H9 (cell line): ENCODE measurements at regions not wholly inside any gene's neighbourhood (a gene's known extent, or its start where the extent isn't known, plus 50 kb on each side); places are given as distances from the start of the nearest gene placed in this dataset.

Experiments
- DNase-seq: peaks from one replicate; pipeline ENCODE4 v3.0.0-alpha.2; 2017
- H2AFZ ChIP-seq: one replicate; pipeline ENCODE4 v1.6.1; 2013; ENCODE audit warnings: mild to moderate bottlenecking, low read length, control low read depth, moderate library complexity
- H2AK5ac ChIP-seq: 2 replicates; pipeline ENCODE4 v1.6.1; 2013; ENCODE audit warnings: low read length, control low read depth, mixed read lengths; ENCODE audit not compliant: insufficient read length
- H2BK120ac ChIP-seq: one replicate; pipeline ENCODE4 v1.6.1; 2013; ENCODE audit warnings: low read depth, mild to moderate bottlenecking, low read length, control low read depth, inconsistent platforms; ENCODE audit not compliant: poor library complexity, severe bottlenecking
- H2BK12ac ChIP-seq: 2 replicates; pipeline ENCODE4 v1.6.1; 2013; ENCODE audit warnings: low read length, control low read depth, mixed read lengths, low read depth; ENCODE audit not compliant: insufficient read length
- H2BK15ac ChIP-seq: 2 replicates; pipeline ENCODE4 v1.6.1; 2013; ENCODE audit warnings: low read depth, low read length, control low read depth
- H2BK20ac ChIP-seq: one replicate; pipeline ENCODE4 v1.6.1; 2013; ENCODE audit warnings: low read depth, mild to moderate bottlenecking, low read length, control low read depth, inconsistent platforms; ENCODE audit not compliant: poor library complexity, severe bottlenecking
- H2BK5ac ChIP-seq: 2 replicates; pipeline ENCODE4 v1.6.1; 2013; ENCODE audit warnings: low read length, control low read depth, mixed read lengths; ENCODE audit not compliant: insufficient read length
- H3K14ac ChIP-seq: 2 replicates; pipeline ENCODE4 v1.6.1; 2013; ENCODE audit warnings: low read length, control low read depth; ENCODE audit not compliant: insufficient read depth
- H3K18ac ChIP-seq: 2 replicates; pipeline ENCODE4 v1.6.1; 2013; ENCODE audit warnings: low read depth, mild to moderate bottlenecking, mixed read lengths, low read length, control low read depth; ENCODE audit not compliant: insufficient read length
- H3K23ac ChIP-seq: 2 replicates; pipeline ENCODE4 v1.6.1; 2013; ENCODE audit warnings: low read length, control low read depth, mixed read lengths, low read depth; ENCODE audit not compliant: insufficient read length
- H3K23me2 ChIP-seq: 2 replicates; pipeline ENCODE4 v1.6.1; 2013; ENCODE audit warnings: low read depth, mild to moderate bottlenecking, mixed read lengths, low read length, control low read depth; ENCODE audit not compliant: insufficient read length, poor library complexity, severe bottlenecking
- H3K27ac ChIP-seq: 2 replicates; pipeline ENCODE4 v1.5.1; 2013; ENCODE audit warnings: low read length, control low read depth, mixed read lengths, low read depth; ENCODE audit not compliant: insufficient read length
- H3K27me3 ChIP-seq: 2 replicates; pipeline ENCODE4 v1.6.1; 2013; ENCODE audit warnings: low read length, control low read depth, inconsistent platforms; ENCODE audit not compliant: insufficient read depth
- H3K4ac ChIP-seq: 2 replicates; pipeline ENCODE4 v1.6.1; 2013; ENCODE audit warnings: low read depth, mild to moderate bottlenecking, control low read depth, inconsistent platforms, low read length, moderate library complexity
- H3K4me1 ChIP-seq: 2 replicates; pipeline ENCODE4 v1.6.1; 2013; ENCODE audit warnings: low read length, control low read depth, inconsistent platforms; ENCODE audit not compliant: insufficient read depth
- H3K4me2 ChIP-seq: 2 replicates; pipeline ENCODE4 v1.6.1; 2013; ENCODE audit warnings: low read length, control low read depth, mixed read lengths; ENCODE audit not compliant: insufficient read length, insufficient read depth
- H3K56ac ChIP-seq: 2 replicates; pipeline ENCODE4 v1.6.1; 2013; ENCODE audit warnings: low read depth, mild to moderate bottlenecking, mixed read lengths, low read length, control low read depth; ENCODE audit not compliant: insufficient read length
- H3K79me1 ChIP-seq: 2 replicates; pipeline ENCODE4 v1.6.1; 2013; ENCODE audit warnings: low read depth, mild to moderate bottlenecking, moderate library complexity, low read length, control low read depth, inconsistent platforms; ENCODE audit not compliant: insufficient read depth, poor library complexity, severe bottlenecking
- H3K79me2 ChIP-seq: 2 replicates; pipeline ENCODE4 v1.6.1; 2013; ENCODE audit warnings: low read length, control low read depth, inconsistent platforms; ENCODE audit not compliant: insufficient read depth
- H3K9ac ChIP-seq: 2 replicates; pipeline ENCODE4 v1.6.1; 2013; ENCODE audit warnings: low read length, control low read depth, mixed read lengths; ENCODE audit not compliant: insufficient read length; ENCODE audit errors: extremely low read depth
- H3K9me3 ChIP-seq: one replicate; pipeline ENCODE4 v1.6.1; 2013; ENCODE audit warnings: low read depth, low read length, inconsistent platforms; ENCODE audit not compliant: control insufficient read depth
- H3T11ph ChIP-seq: one replicate; pipeline ENCODE4 v1.6.1; 2013; ENCODE audit warnings: mild to moderate bottlenecking, low read length, control low read depth, inconsistent platforms
- H4K20me1 ChIP-seq: one replicate; pipeline ENCODE4 v1.6.1; 2013; ENCODE audit not compliant: control insufficient read depth, insufficient read length, insufficient read depth
- H4K5ac ChIP-seq: 2 replicates; pipeline ENCODE4 v1.6.1; 2013; ENCODE audit warnings: low read depth, mild to moderate bottlenecking, mixed read lengths, low read length, control low read depth; ENCODE audit not compliant: insufficient read length
- H4K8ac ChIP-seq: replicated peaks from 2 replicates; pipeline ENCODE4 v1.6.1; 2013; ENCODE audit warnings: low read length, control low read depth, mixed read lengths, low read depth; ENCODE audit not compliant: insufficient read length
- H4K91ac ChIP-seq: 2 replicates; pipeline ENCODE4 v1.6.1; 2013; ENCODE audit warnings: low read depth, mild to moderate bottlenecking, moderate library complexity, mixed read lengths, low read length, control low read depth; ENCODE audit not compliant: insufficient read length
- H3K27ac Mint-ChIP-seq, 3 experiments: 2 replicates in 2 of 3; 3 replicates in 1 of 3; pipeline ENCODE4 v1.8.0; 2020 to 2021; ENCODE audit warnings: mixed read lengths in 3 of 3, mild to moderate bottlenecking in 1 of 3, moderate library complexity in 1 of 3
- H3K27me3 Mint-ChIP-seq: 2 replicates; pipeline ENCODE4 v1.8.0; 2021; ENCODE audit warnings: low read depth, mild to moderate bottlenecking, moderate library complexity, mixed read lengths
- H3K36me3 Mint-ChIP-seq, 3 experiments: 2 replicates in 2 of 3; 3 replicates in 1 of 3; pipeline ENCODE4 v1.8.0; 2020 to 2021; ENCODE audit warnings: low read depth in 3 of 3, mixed read lengths in 3 of 3; ENCODE audit not compliant: insufficient read depth in 1 of 3
- H3K4me1 Mint-ChIP-seq, 2 experiments: 2 replicates each; pipeline ENCODE4 v1.8.0; 2020; ENCODE audit warnings: mixed read lengths in 2 of 2
- H3K4me3 Mint-ChIP-seq, 2 experiments: 2 replicates in 1 of 2; 3 replicates in 1 of 2; pipeline ENCODE4 v1.8.0; 2020 to 2021; ENCODE audit warnings: mild to moderate bottlenecking in 2 of 2, mixed read lengths in 2 of 2, moderate library complexity in 1 of 2
- H3K9me3 Mint-ChIP-seq, 2 experiments: 2 replicates in 1 of 2; 3 replicates in 1 of 2; pipeline ENCODE4 v1.8.0; 2020; ENCODE audit warnings: mild to moderate bottlenecking in 2 of 2, mixed read lengths in 2 of 2, moderate library complexity in 1 of 2
- CTCF ChIP-seq: fragments of 200-600 bp; sonication (generic); conservative IDR thresholded peaks from 3 replicates; pipeline ENCODE4 v1.8.0; 2021; ENCODE audit warnings: antibody characterized with exemption, mild to moderate bottlenecking

GRCh38 chr3:132265028-132265427 lies 52.2 kb upstream of the ACP3 start:
- no peak overlapping the region for H3K4me2 ChIP-seq
- Mint-ChIP-seq H3K36me3 (peaks cover 0 to 11% (median 0%) of the 10 kb centered on the region in 3 experiments; a peak in 4 of 7 replicates), H3K4me1 (peaks cover 18 to 25% of the 10 kb centered on the region in 2 experiments), H3K27me3 (no peaks in the 10 kb centered on the region), H3K9me3 (peaks cover 3 to 8% of the 10 kb centered on the region in 2 experiments; a peak in 3 of 5 replicates), H3K4me3 (no peak overlapping the region), H3K27ac (no peak overlapping the region)
- H3K56ac ChIP-seq: no peak overlapping the region
- no peak overlapping the region for H3K14ac ChIP-seq
- H3K27me3 ChIP-seq: no peaks in the 10 kb centered on the region
- H2AFZ ChIP-seq: no peak overlapping the region
- H4K20me1 ChIP-seq: no peaks in the 10 kb centered on the region
- no peak for DNase-seq
- H2AK5ac ChIP-seq: no peak overlapping the region
- H3K27ac ChIP-seq: no peak overlapping the region
- no peak overlapping the region for H2BK120ac ChIP-seq
- H2BK12ac ChIP-seq: no peak overlapping the region
- no peak overlapping the region for H4K5ac ChIP-seq
- no peak overlapping the region for H2BK5ac ChIP-seq
- no peaks in the 10 kb centered on the region for H3K79me1 ChIP-seq
- no peaks in the 10 kb centered on the region; the same call in 1 of the 2 replicates for H3K4me1 ChIP-seq
- no peaks in the 10 kb centered on the region for H3K9me3 ChIP-seq
- no peak overlapping the region for H2BK15ac ChIP-seq
- H3K23me2 ChIP-seq: no peaks in the 10 kb centered on the region
- no peaks in the 10 kb centered on the region for H3K79me2 ChIP-seq
- H4K8ac ChIP-seq: no peak overlapping the region
- no peak overlapping the region for H3K23ac ChIP-seq
- H2BK20ac ChIP-seq: no peak overlapping the region
- H3K18ac ChIP-seq: no peak overlapping the region
- no peak overlapping the region for H3K9ac ChIP-seq
- no peak for TF ChIP-seq CTCF
- no peak overlapping the region for H3T11ph ChIP-seq
- no peak overlapping the region for H3K4ac ChIP-seq
- H4K91ac ChIP-seq: no peak overlapping the region
